ENCODE measurements at regions not wholly inside any gene's neighbourhood (a gene's known extent, or its start where the extent isn't known, plus 50 kb on each side); places are given as distances from the start of the nearest gene placed in this dataset.

- TF ChIP-seq CTCF (IDR thresholded peaks at IDR 0.05; ENCODE audit: low read depth, low read length) (no peak), EZH2phosphoT487 (IDR thresholded peaks at IDR 0.05; ENCODE audit: low read depth) (no peak)
These were observed 211.5 kb upstream of the SMIM31 start for GRCh38 chr4:164542431-164542830.

All from OCI-LY3 (cell line).